Endodermal cell (in vitro differentiated cells): ENCODE measurements at regions not wholly inside any gene's neighbourhood (a gene's known extent, or its start where the extent isn't known, plus 50 kb on each side); places are given as distances from the start of the nearest gene placed in this dataset.

Source experiments
- DNase-seq: peaks from one replicate; pipeline ENCODE4 v3.0.0-alpha.2; 2017
- H3K27ac ChIP-seq: 2 replicates; pipeline ENCODE4 v1.5.1; 2013; ENCODE audit warnings: mild to moderate bottlenecking, low read depth, low read length, moderate library complexity
- H3K27me3 ChIP-seq: 2 replicates; pipeline ENCODE4 v1.6.1; 2013; ENCODE audit warnings: mild to moderate bottlenecking, low read length, moderate library complexity; ENCODE audit not compliant: insufficient read depth, control insufficient read depth, poor library complexity, severe bottlenecking
- H3K36me3 ChIP-seq: 2 replicates; pipeline ENCODE4 v1.7.0; 2013; ENCODE audit warnings: mild to moderate bottlenecking, low read length, moderate library complexity; ENCODE audit not compliant: control insufficient read depth, insufficient read depth
- H3K4me1 ChIP-seq: one replicate; pipeline ENCODE4 v1.7.0; 2013; ENCODE audit warnings: low read length; ENCODE audit not compliant: control insufficient read depth, insufficient read depth
- H3K4me3 ChIP-seq: 2 replicates; pipeline ENCODE4 v1.5.1; 2013; ENCODE audit warnings: mild to moderate bottlenecking, low read length, moderate library complexity
- H3K9ac ChIP-seq: 2 replicates; pipeline ENCODE4 v1.6.1; 2013; ENCODE audit warnings: mild to moderate bottlenecking, low read length, moderate library complexity; ENCODE audit not compliant: poor library complexity, severe bottlenecking; ENCODE audit errors: extremely low read depth
- H3K9me3 ChIP-seq: 2 replicates; pipeline ENCODE4 v1.6.1; 2013; ENCODE audit warnings: mild to moderate bottlenecking, low read length, moderate library complexity; ENCODE audit not compliant: control insufficient read depth
- H3K27ac Mint-ChIP-seq: 2 replicates; pipeline ENCODE4 v1.8.0; 2020; ENCODE audit warnings: mixed read lengths
- H3K27me3 Mint-ChIP-seq: 2 replicates; pipeline ENCODE4 v1.8.0; 2021; ENCODE audit warnings: mild to moderate bottlenecking, mixed read lengths; ENCODE audit not compliant: insufficient read depth
- H3K36me3 Mint-ChIP-seq: 2 replicates; pipeline ENCODE4 v1.8.0; 2020; ENCODE audit warnings: low read depth, mixed read lengths
- H3K4me1 Mint-ChIP-seq: 2 replicates; pipeline ENCODE4 v1.8.0; 2020; ENCODE audit warnings: mixed read lengths
- H3K4me3 Mint-ChIP-seq: 2 replicates; pipeline ENCODE4 v1.8.0; 2020; ENCODE audit warnings: mild to moderate bottlenecking, moderate library complexity, mixed read lengths
- H3K9me3 Mint-ChIP-seq: 2 replicates; pipeline ENCODE4 v1.8.0; 2020; ENCODE audit warnings: mild to moderate bottlenecking, mixed read lengths
- CTCF ChIP-seq: fragments of 200-600 bp; sonication (generic); conservative IDR thresholded peaks from 2 replicates; pipeline ENCODE4 v1.5.0; 2021; ENCODE audit warnings: antibody characterized with exemption, mild to moderate bottlenecking
- WGBS, 2 experiments: methylation state at CpG; one replicate each; pipeline versions ENCODE4 v1.1.5 to v1.1.7; 2013; ENCODE audit warnings: missing lambda C conversion rate in 2 of 2, mixed read lengths in 1 of 2; ENCODE audit not compliant: insufficient coverage in 1 of 2, insufficient read length in 1 of 2; 5-methylcytosine and 5-hydroxymethylcytosine counted together

- Histone ChIP-seq H3K9ac (no peak overlapping the region), H3K4me1 (no peaks in the 10 kb centered on the region), H3K36me3 (no peaks in the 10 kb centered on the region), H3K9me3 (no peaks in the 10 kb centered on the region), H3K27ac (no peak overlapping the region), H3K27me3 (no peaks in the 10 kb centered on the region), H3K4me3 (no peak overlapping the region)
- peaks cover 13% of the 10 kb centered on the region for H3K9me3 Mint-ChIP-seq
- no peak overlapping the region for H3K27ac Mint-ChIP-seq
- 90 to 100% methylated on average over 1 of the region's 1 CpG for WGBS, 2 experiments
- no peak for TF ChIP-seq CTCF
- peaks cover under 1% of the 10 kb centered on the region for H3K4me1 Mint-ChIP-seq
- H3K27me3 Mint-ChIP-seq, result no peaks in the 10 kb centered on the region
- DNase-seq, result no peak
- no peaks in the 10 kb centered on the region for H3K36me3 Mint-ChIP-seq
- no peak overlapping the region for H3K4me3 Mint-ChIP-seq
Measured at GRCh38 chr2:204066051-204066450, 129.5 kb downstream of the ICOS start.

GRCh38 chr2:204069804-204070203 is 133.2 kb downstream of the ICOS start:
- H3K27me3 Mint-ChIP-seq, result no peaks in the 10 kb centered on the region
- no peak overlapping the region for H3K4me3 Mint-ChIP-seq
- no peaks in the 10 kb centered on the region for H3K36me3 ChIP-seq
- DNase-seq, result no peak
- no peak overlapping the region for H3K27ac Mint-ChIP-seq
- H3K9me3 ChIP-seq, result no peaks in the 10 kb centered on the region
- no peaks in the 10 kb centered on the region for H3K36me3 Mint-ChIP-seq
- WGBS, 2 experiments, result 86 to 93% methylated on average over 5 to 7 of the region's 7 CpGs
- H3K4me1 Mint-ChIP-seq, result no peaks in the 10 kb centered on the region
- TF ChIP-seq CTCF, result no peak
- H3K27me3 ChIP-seq, result no peaks in the 10 kb centered on the region
- peaks cover 2% of the 10 kb centered on the region for H3K9me3 Mint-ChIP-seq
- H3K27ac ChIP-seq, result no peak overlapping the region
- no peak overlapping the region for H3K9ac ChIP-seq
- H3K4me1 ChIP-seq, result no peaks in the 10 kb centered on the region
- H3K4me3 ChIP-seq, result no peak overlapping the region

- Histone ChIP-seq H3K9ac (no peak overlapping the region), H3K36me3 (no peaks in the 10 kb centered on the region), H3K27me3 (no peaks in the 10 kb centered on the region), H3K4me3 (no peak overlapping the region), H3K9me3 (no peaks in the 10 kb centered on the region), H3K27ac (no peak overlapping the region), H3K4me1 (no peaks in the 10 kb centered on the region)
- Mint-ChIP-seq H3K27ac (no peak overlapping the region), H3K4me3 (no peak overlapping the region), H3K36me3 (no peaks in the 10 kb centered on the region), H3K27me3 (no peaks in the 10 kb centered on the region), H3K4me1 (no peaks in the 10 kb centered on the region), H3K9me3 (no peaks in the 10 kb centered on the region)
- DNase-seq, result peak; percentile 90
- WGBS, 2 experiments, result 69 to 77% methylated on average over 7 to 8 of the region's 8 CpGs
- peak; percentile 86 for TF ChIP-seq CTCF
Measured at GRCh38 chr2:204072443-204073324, 136.1 kb downstream of the ICOS start.
